ENCODE measurements at regions not wholly inside any gene's neighbourhood (a gene's known extent, or its start where the extent isn't known, plus 50 kb on each side); places are given as distances from the start of the nearest gene placed in this dataset.
"Not testable (repeated sequence)": the region's sequence is repeated elsewhere in the genome, so short reads cannot be mapped to it uniquely, and the experiment has no call there.

GRCh38 chr1:89436856-89437255 lies 73.0 kb downstream of the GBP6 start:
- no peak for DNase-seq (ENCODE audit: low read depth)

GRCh38 chr1:89438301-89438700 lies 74.4 kb downstream of the GBP6 start:
- not testable (repeated sequence) for DNase-seq (ENCODE audit: low read depth)

- DNase-seq (ENCODE audit: low read depth) = no peak
These were observed 77.1 kb downstream of the GBP6 start for GRCh38 chr1:89440911-89441310.

- DNase-seq (ENCODE audit: low read depth) = no peak
These were observed 79.8 kb upstream of the LRRC8B start for GRCh38 chr1:89444791-89445190.

- peak; percentile 38 for DNase-seq (ENCODE audit: low read depth)
These were observed 73.6 kb upstream of the LRRC8B start for GRCh38 chr1:89451011-89451410.

GRCh38 chr1:89453123-89453972 lies 71.3 kb upstream of the LRRC8B start:
- DNase-seq (ENCODE audit: low read depth) = no peak

- peak; percentile 51 for DNase-seq (ENCODE audit: low read depth)
These were observed 69.6 kb upstream of the LRRC8B start for GRCh38 chr1:89454845-89455521.

GRCh38 chr1:89457046-89457445 lies 67.6 kb upstream of the LRRC8B start:
- DNase-seq (ENCODE audit: low read depth) = no peak

GRCh38 chr1:89459081-89459480 lies 65.5 kb upstream of the LRRC8B start:
- DNase-seq (ENCODE audit: low read depth) = no peak

- no peak for DNase-seq (ENCODE audit: low read depth)
These were observed 64.3 kb upstream of the LRRC8B start for GRCh38 chr1:89460325-89460724.

GRCh38 chr1:89462250-89462649 lies 62.4 kb upstream of the LRRC8B start:
- DNase-seq (ENCODE audit: low read depth) = no peak

- peak; percentile 17 for DNase-seq (ENCODE audit: low read depth)
These were observed 60.6 kb upstream of the LRRC8B start for GRCh38 chr1:89464008-89464407.

GRCh38 chr1:89465201-89465600 lies 59.4 kb upstream of the LRRC8B start:
- peak; percentile 30 for DNase-seq (ENCODE audit: low read depth)

- DNase-seq (ENCODE audit: low read depth) = no peak
These were observed 58.2 kb upstream of the LRRC8B start for GRCh38 chr1:89466307-89466930.

GRCh38 chr1:89472253-89472652 lies 52.4 kb upstream of the LRRC8B start:
- no peak for DNase-seq (ENCODE audit: low read depth)

- no peak for DNase-seq (ENCODE audit: low read depth)
These were observed 51.7 kb upstream of the LRRC8B start for GRCh38 chr1:89472886-89473417.

Measured in LHCN-M2 (cell line).